B cell (primary cell): ENCODE measurements at regions not wholly inside any gene's neighbourhood (a gene's known extent, or its start where the extent isn't known, plus 50 kb on each side); places are given as distances from the start of the nearest gene placed in this dataset.

Experiments used
- EZH2 ChIP-seq: IDR thresholded peaks from 2 replicates; pipeline ENCODE4 v1.6.1; 2012; ENCODE audit warnings: borderline replicate concordance, low read depth, mild to moderate bottlenecking, moderate library complexity, low read length; ENCODE audit not compliant: insufficient read depth, poor library complexity, severe bottlenecking
- TF ChIP-seq, protein P1 (sequence below): fragments of 200-600 bp; IDR thresholded peaks from one replicate; pipeline ENCODE4 v1.8.0; 2022; ENCODE audit warnings: antibody characterized with exemption, mild to moderate bottlenecking

DNA sequence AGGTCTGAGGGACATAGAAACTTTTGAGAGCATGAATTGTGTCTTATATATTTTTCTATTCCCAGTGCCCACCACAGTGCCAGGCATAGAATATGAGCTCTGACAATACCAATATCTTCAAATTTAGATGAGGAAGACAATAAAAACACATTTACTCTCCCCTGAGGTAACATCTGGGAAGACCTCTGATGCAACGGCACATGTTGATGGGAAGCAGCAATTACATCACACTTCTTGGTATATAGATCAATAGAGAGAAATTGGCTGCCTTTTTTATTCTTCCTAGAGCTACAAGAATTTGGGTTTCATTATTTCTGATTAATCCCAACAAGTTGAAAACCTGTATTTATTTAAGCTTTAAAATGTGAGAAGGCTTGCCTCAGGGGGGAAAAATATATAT lies 67.4 kb upstream of the SMAD1 start:
- TF ChIP-seq, protein P1, sequence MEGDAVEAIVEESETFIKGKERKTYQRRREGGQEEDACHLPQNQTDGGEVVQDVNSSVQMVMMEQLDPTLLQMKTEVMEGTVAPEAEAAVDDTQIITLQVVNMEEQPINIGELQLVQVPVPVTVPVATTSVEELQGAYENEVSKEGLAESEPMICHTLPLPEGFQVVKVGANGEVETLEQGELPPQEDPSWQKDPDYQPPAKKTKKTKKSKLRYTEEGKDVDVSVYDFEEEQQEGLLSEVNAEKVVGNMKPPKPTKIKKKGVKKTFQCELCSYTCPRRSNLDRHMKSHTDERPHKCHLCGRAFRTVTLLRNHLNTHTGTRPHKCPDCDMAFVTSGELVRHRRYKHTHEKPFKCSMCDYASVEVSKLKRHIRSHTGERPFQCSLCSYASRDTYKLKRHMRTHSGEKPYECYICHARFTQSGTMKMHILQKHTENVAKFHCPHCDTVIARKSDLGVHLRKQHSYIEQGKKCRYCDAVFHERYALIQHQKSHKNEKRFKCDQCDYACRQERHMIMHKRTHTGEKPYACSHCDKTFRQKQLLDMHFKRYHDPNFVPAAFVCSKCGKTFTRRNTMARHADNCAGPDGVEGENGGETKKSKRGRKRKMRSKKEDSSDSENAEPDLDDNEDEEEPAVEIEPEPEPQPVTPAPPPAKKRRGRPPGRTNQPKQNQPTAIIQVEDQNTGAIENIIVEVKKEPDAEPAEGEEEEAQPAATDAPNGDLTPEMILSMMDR: no peak
- no peak for TF ChIP-seq EZH2
